AG09309 (cell line): ENCODE measurements at regions not wholly inside any gene's neighbourhood (a gene's known extent, or its start where the extent isn't known, plus 50 kb on each side); places are given as distances from the start of the nearest gene placed in this dataset.

Experiments used
- DNase-seq: peaks from one replicate; pipeline ENCODE4 v3.0.0-alpha.2; 2010; ENCODE audit warnings: low read depth
- H3K4me3 ChIP-seq: 2 replicates; pipeline ENCODE4 v1.5.1; 2011; ENCODE audit warnings: mild to moderate bottlenecking, low read depth, low read length, moderate library complexity; ENCODE audit not compliant: control insufficient read depth
- CTCF ChIP-seq: IDR thresholded peaks from 2 replicates; pipeline ENCODE4 v1.5.1; 2011; ENCODE audit warnings: mild to moderate bottlenecking, low read depth, low read length, inconsistent platforms; ENCODE audit not compliant: insufficient read depth, control insufficient read depth; ENCODE audit errors: missing control alignments

- TF ChIP-seq CTCF, result no peak
- no peak for DNase-seq
- H3K4me3 ChIP-seq, result no peak overlapping the region
Observed at GRCh38 chr21:39110431-39110830, 72.8 kb downstream of the PSMG1 start.

- TF ChIP-seq CTCF, result no peak
- DNase-seq, result no peak
- H3K4me3 ChIP-seq, result no peak overlapping the region
Observed at GRCh38 chr21:39109596-39110210, 73.5 kb downstream of the PSMG1 start.

- no peak for TF ChIP-seq CTCF
Observed at GRCh38 chr21:39109163-39109530, 74.1 kb downstream of the PSMG1 start.

GRCh38 chr21:39108291-39109162 lies 74.7 kb downstream of the PSMG1 start:
- DNase-seq, result no peak
- no peak overlapping the region for H3K4me3 ChIP-seq
- no peak for TF ChIP-seq CTCF

More at GRCh38 chr21:39109163-39109530, 74.1 kb downstream of the PSMG1 start:
- H3K4me3 ChIP-seq, result no peak overlapping the region
- DNase-seq, result no peak

- no peak overlapping the region for H3K4me3 ChIP-seq
- TF ChIP-seq CTCF, result no peak
- DNase-seq, result no peak
Observed at GRCh38 chr21:39107739-39108138, 75.5 kb downstream of the PSMG1 start.

- DNase-seq, result no peak
- TF ChIP-seq CTCF, result no peak
- no peak overlapping the region for H3K4me3 ChIP-seq
Observed at GRCh38 chr21:39106881-39107462, 76.3 kb downstream of the PSMG1 start.
